ENCODE measurements at regions not wholly inside any gene's neighbourhood (a gene's known extent, or its start where the extent isn't known, plus 50 kb on each side); places are given as distances from the start of the nearest gene placed in this dataset.

GRCh38 chr1:29932626-29933025, 696.3 kb downstream of the PTPRU start:
- TF ChIP-seq EP300 (IDR thresholded peaks at IDR 0.05): no peak
- TF ChIP-seq, protein P1, sequence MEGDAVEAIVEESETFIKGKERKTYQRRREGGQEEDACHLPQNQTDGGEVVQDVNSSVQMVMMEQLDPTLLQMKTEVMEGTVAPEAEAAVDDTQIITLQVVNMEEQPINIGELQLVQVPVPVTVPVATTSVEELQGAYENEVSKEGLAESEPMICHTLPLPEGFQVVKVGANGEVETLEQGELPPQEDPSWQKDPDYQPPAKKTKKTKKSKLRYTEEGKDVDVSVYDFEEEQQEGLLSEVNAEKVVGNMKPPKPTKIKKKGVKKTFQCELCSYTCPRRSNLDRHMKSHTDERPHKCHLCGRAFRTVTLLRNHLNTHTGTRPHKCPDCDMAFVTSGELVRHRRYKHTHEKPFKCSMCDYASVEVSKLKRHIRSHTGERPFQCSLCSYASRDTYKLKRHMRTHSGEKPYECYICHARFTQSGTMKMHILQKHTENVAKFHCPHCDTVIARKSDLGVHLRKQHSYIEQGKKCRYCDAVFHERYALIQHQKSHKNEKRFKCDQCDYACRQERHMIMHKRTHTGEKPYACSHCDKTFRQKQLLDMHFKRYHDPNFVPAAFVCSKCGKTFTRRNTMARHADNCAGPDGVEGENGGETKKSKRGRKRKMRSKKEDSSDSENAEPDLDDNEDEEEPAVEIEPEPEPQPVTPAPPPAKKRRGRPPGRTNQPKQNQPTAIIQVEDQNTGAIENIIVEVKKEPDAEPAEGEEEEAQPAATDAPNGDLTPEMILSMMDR (IDR thresholded peaks at IDR 0.05): no peak

All from ovary (tissue), 3 donors.